IgD-negative memory B cell (primary cell): ENCODE measurements at regions not wholly inside any gene's neighbourhood (a gene's known extent, or its start where the extent isn't known, plus 50 kb on each side); places are given as distances from the start of the nearest gene placed in this dataset.
"Not testable (repeated sequence)": the region's sequence is repeated elsewhere in the genome, so short reads cannot be mapped to it uniquely, and the experiment has no call there.

Experiments used
- H3K27ac Mint-ChIP-seq, 3 donors: one replicate each; pipeline ENCODE4 v1.8.0; 2020 to 2022; ENCODE audit warnings: mild to moderate bottlenecking in 3 of 3, mixed read lengths in 3 of 3, moderate library complexity in 1 of 3
- H3K27me3 Mint-ChIP-seq: one replicate; pipeline ENCODE4 v1.8.0; 2021; ENCODE audit warnings: mixed read lengths
- H3K36me3 Mint-ChIP-seq: one replicate; pipeline ENCODE4 v1.8.0; 2020; ENCODE audit warnings: mild to moderate bottlenecking, mixed read lengths
- H3K4me1 Mint-ChIP-seq, 3 donors: one replicate each; pipeline ENCODE4 v1.8.0; 2020 to 2022; ENCODE audit warnings: mixed read lengths in 3 of 3, mild to moderate bottlenecking in 1 of 3
- H3K4me3 Mint-ChIP-seq, 4 donors: one replicate each; pipeline ENCODE4 v1.8.0; 2020 to 2022; ENCODE audit warnings: mild to moderate bottlenecking in 4 of 4, mixed read lengths in 4 of 4, moderate library complexity in 3 of 4
- H3K9me3 Mint-ChIP-seq, 3 donors: one replicate each; pipeline ENCODE4 v1.8.0; 2020 to 2021; ENCODE audit warnings: mixed read lengths in 3 of 3, mild to moderate bottlenecking in 1 of 3

DNA sequence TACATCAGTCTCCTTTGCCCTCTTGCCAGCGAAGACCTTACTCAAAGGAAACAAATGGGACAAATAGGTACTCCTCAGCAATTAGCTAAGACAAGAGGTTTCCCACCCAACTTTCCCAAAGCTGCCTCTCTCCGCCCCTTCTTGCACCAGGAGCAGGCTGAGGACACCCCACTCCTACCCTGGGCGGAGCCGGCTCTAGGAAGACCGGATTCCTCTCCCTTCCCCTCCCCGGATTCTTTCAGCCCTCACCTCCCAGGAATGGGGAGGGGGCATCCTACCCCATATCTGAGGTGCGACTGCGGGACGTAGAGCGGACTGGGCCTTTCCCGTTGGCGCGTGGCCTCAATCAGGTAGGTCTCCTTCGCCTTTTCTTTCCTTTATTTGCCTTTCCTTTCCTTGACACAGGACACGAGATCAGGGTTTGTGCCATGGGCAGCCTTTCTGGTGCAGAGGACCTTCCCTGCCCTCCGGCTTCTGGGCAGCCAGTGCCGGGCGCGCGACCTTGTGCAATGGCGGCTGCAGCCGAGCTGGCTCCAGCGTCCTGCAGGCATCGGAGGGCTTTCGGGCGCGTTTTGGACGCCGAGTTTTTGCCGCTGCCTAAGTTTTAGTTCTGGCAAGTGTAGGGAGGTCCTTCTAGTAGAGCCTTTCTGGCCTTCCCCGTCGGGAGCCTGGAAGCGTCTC is 279.9 kb downstream of the PLS3 start:
- not testable (repeated sequence) for H3K36me3 Mint-ChIP-seq, H3K4me3 Mint-ChIP-seq, H3K27me3 Mint-ChIP-seq, H3K9me3 Mint-ChIP-seq, H3K4me1 Mint-ChIP-seq, H3K27ac Mint-ChIP-seq

GRCh38 chrX:115850986-115851385 is 290.0 kb downstream of the PLS3 start:
- H3K9me3 Mint-ChIP-seq, H3K4me3 Mint-ChIP-seq, H3K27ac Mint-ChIP-seq, H3K4me1 Mint-ChIP-seq, H3K27me3 Mint-ChIP-seq, H3K36me3 Mint-ChIP-seq: not testable (repeated sequence)

GRCh38 chrX:115853260-115853659 is 292.3 kb downstream of the PLS3 start:
- not testable (repeated sequence) for H3K36me3 Mint-ChIP-seq, H3K4me1 Mint-ChIP-seq

GRCh38 chrX:115881170-115881569 is 289.4 kb upstream of the AGTR2 start:
- not testable (repeated sequence) for H3K9me3 Mint-ChIP-seq, H3K36me3 Mint-ChIP-seq, H3K4me3 Mint-ChIP-seq, H3K27ac Mint-ChIP-seq, H3K4me1 Mint-ChIP-seq, H3K27me3 Mint-ChIP-seq

More at GRCh38 chrX:115853260-115853659, 292.3 kb downstream of the PLS3 start:
- H3K4me3 Mint-ChIP-seq, H3K27ac Mint-ChIP-seq, H3K27me3 Mint-ChIP-seq, H3K9me3 Mint-ChIP-seq: not testable (repeated sequence)

GRCh38 chrX:115884121-115884520 is 286.4 kb upstream of the AGTR2 start:
- H3K27ac Mint-ChIP-seq, H3K4me1 Mint-ChIP-seq, H3K27me3 Mint-ChIP-seq, H3K9me3 Mint-ChIP-seq, H3K4me3 Mint-ChIP-seq, H3K36me3 Mint-ChIP-seq: not testable (repeated sequence)

DNA sequence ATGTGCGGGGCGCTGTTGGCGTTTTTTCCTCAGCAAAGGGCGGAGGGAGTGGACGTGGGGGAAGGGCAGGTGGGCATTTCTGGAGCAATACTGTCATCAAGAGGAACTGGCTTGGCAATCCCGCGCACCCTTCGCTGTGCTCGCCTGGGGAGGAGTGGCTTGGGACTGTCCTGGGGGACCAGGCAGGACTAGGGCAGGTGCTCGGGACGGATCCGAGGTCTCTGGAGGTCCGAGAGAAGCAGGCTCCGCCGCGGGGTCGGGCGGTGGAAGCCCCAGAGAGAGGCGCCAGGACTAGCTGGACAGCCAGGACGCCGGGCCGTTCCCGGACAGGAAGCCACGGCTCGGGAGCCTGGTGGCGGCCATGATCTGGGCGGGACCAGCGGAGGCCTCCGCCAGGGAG is 282.5 kb upstream of the AGTR2 start:
- Mint-ChIP-seq H3K27ac (peak overlapping the region in 2 of 3 donors; percentile 89 to 94), H3K4me3 (peak overlapping the region; percentile 63 to 98 (median 94))
- not testable (repeated sequence) for H3K36me3 Mint-ChIP-seq, H3K27me3 Mint-ChIP-seq, H3K9me3 Mint-ChIP-seq, H3K4me1 Mint-ChIP-seq

- H3K36me3 Mint-ChIP-seq, H3K27ac Mint-ChIP-seq, H3K4me3 Mint-ChIP-seq, H3K9me3 Mint-ChIP-seq, H3K27me3 Mint-ChIP-seq: not testable (repeated sequence)
- peaks cover 2 to 11% (median 6%) of the 10 kb centered on the region in 3 donors for H3K4me1 Mint-ChIP-seq
Observed at GRCh38 chrX:115888519-115888918, 282.0 kb upstream of the AGTR2 start.

DNA sequence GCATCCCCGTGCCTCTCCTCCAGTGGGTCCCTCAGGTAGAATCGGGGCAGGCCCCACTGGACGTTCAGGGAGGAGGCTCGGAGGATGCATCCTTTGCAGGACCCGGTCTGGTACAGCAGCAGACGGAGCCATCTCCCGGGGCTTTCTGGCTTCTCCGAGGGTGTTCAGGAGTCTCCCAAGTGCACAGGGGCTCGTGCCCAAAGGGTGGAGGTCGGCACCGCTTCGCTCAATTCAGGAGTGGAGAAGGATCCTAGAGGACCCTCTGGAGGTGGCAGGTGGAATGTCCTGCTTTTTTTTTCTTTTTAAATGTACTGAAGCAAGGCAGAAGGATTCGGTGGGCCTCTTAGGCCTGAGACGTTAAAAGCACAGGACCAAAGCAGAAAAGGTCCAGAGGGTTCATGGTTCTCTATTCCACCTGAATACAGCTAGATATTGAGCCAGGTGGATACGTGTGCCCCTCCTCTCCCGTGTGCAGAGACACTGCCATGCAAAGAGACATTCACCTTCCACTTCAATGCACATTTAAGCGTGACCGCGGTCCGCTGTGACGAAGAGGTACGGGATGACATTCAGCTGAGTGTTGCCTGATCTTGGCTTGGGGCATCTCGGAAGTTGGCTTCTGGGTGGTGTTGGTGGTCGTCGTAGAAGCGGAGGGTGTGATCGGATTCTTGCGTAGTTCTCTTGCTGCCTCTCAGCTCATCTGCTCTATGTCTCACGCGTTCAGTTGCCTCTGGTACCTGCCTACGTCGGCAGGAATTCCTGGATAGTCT is 281.2 kb upstream of the AGTR2 start:
- peaks cover 0 to 6% (median 0%) of the 10 kb centered on the region in 3 donors for H3K9me3 Mint-ChIP-seq
- peak overlapping the region in 3 of 4 donors; percentile 10 to 77 (median 61) for H3K4me3 Mint-ChIP-seq
- H3K36me3 Mint-ChIP-seq: no peaks in the 10 kb centered on the region
- peak overlapping the region in 2 of 3 donors; percentile 47 to 50 for H3K27ac Mint-ChIP-seq
- H3K4me1 Mint-ChIP-seq: peaks cover 5 to 16% (median 12%) of the 10 kb centered on the region in 3 donors
- H3K27me3 Mint-ChIP-seq: no peaks in the 10 kb centered on the region

- Mint-ChIP-seq H3K9me3 (peaks cover 0 to 6% (median 0%) of the 10 kb centered on the region in 3 donors), H3K27ac (peak overlapping the region in 1 of 3 donors; percentile 76), H3K36me3 (no peaks in the 10 kb centered on the region), H3K4me1 (peaks cover 5 to 16% (median 12%) of the 10 kb centered on the region in 3 donors), H3K27me3 (no peaks in the 10 kb centered on the region), H3K4me3 (peak overlapping the region in 3 of 4 donors; percentile 6 to 22 (median 17))
Observed at GRCh38 chrX:115892056-115892708, 278.4 kb upstream of the AGTR2 start.

DNA sequence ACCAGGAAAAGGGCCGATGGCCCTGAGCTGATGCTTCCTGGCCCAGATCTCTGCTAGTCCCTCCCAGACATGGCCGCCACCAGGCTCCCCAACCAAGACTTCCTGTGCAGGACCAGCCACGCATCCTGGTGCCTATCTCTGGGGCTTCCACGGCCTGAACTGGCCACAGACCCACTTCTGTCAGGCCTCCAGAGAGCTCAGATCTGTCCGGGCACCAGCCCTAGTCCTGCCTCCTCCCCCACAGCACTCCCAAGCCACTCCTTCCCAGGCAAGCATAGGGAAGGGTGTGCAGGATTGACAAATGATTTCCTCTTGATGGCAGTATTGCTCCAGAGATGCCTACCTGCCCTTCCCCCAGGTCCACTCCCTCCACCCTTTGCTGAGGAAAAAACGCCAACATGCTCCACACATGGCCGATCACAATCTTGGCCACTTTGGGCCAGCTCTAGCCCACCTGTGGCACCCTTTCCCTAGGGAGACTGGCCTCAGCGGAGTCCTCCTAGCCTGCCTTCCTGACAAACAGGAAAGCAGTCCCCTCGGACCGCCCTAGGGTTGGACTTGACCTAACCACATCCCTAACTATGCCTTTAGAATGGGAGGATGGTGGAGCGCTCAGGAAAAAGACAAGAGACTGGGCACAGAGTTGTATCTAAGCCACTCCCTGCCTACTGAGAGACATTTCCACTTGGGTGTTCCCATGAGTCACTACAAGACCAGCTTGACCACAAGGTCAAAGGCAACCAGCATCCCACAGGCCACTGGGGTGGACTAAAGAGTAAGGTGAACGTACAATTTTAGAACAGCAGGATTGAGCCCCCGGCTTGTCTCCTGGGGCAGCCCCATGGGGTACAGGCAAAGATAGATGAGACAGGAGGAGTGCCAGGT is 277.5 kb upstream of the AGTR2 start:
- H3K4me1 Mint-ChIP-seq: peaks cover 4 to 17% (median 12%) of the 10 kb centered on the region in 3 donors
- no peaks in the 10 kb centered on the region for H3K27me3 Mint-ChIP-seq
- peak overlapping the region; percentile 76 to 98 (median 80) for H3K27ac Mint-ChIP-seq
- H3K4me3 Mint-ChIP-seq: peak overlapping the region; percentile 69 to 88 (median 78)
- H3K9me3 Mint-ChIP-seq: peaks cover 0 to 5% (median 0%) of the 10 kb centered on the region in 3 donors
- no peaks in the 10 kb centered on the region for H3K36me3 Mint-ChIP-seq

DNA sequence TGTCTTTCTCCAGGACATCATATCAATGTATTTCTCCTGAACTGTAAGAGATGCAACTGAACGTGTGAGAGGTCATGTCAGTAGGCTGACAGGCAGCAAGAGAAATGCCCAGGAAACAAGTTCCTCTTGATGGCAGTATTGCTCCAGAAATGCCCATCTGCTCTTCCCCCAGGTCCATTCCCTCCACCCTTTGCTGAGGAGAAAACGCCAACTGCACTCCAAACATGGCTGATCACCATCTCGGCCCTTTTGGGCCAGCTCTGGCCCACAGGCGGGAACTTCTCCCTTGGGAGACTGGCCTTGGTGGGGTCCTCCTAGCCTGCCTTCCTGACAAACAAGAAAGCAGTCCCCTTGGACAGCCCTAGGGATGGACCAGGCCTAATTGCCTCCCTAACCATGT is 276.5 kb upstream of the AGTR2 start:
- peak overlapping the region in 2 of 3 donors; percentile 13 to 76 for H3K27ac Mint-ChIP-seq
- peaks cover 0 to 6% (median 0%) of the 10 kb centered on the region in 3 donors for H3K9me3 Mint-ChIP-seq
- H3K4me3 Mint-ChIP-seq: peak overlapping the region; percentile 4 to 84 (median 56)
- H3K4me1 Mint-ChIP-seq: peaks cover 6 to 24% (median 12%) of the 10 kb centered on the region in 3 donors
- no peaks in the 10 kb centered on the region for H3K27me3 Mint-ChIP-seq
- no peaks in the 10 kb centered on the region for H3K36me3 Mint-ChIP-seq

DNA sequence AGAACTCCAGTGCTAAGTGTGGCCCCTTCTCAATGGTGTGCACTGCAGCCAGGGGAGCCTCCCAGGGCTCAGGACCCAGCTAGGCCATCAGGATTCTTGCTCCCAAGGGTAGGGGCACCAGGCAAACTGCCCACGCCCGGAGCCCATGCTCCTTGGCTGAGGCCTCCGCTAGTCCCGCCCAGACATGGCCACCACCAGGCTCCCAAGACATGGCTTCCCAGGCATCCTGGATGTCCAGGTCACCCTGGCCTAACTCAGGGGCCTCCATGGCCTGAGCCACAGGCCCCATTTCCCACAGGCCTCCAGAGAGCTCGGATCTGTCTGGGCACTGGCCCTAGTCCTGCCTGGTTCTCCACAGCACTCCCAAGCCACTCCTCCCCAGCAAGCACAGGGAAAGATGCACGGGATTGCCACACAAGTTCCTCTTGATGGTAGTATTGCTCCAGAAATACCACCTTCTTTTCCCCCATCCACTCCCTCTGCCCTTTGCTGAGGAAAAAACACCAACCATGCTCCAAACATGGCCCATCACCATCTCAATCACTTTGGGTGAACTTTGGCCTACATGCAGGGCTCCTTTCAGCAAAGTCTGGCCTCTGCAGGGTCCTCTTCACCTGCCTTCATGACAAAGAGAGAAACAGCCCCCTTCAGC is 274.7 kb upstream of the AGTR2 start:
- Mint-ChIP-seq H3K4me3 (no peak overlapping the region), H3K27ac (no peak overlapping the region), H3K9me3 (peaks cover 0 to 5% (median 0%) of the 10 kb centered on the region in 3 donors), H3K4me1 (peaks cover 9 to 31% (median 18%) of the 10 kb centered on the region in 3 donors), H3K27me3 (no peaks in the 10 kb centered on the region), H3K36me3 (no peaks in the 10 kb centered on the region)

- no peak overlapping the region for H3K4me3 Mint-ChIP-seq
- H3K36me3 Mint-ChIP-seq: no peaks in the 10 kb centered on the region
- no peak overlapping the region for H3K27ac Mint-ChIP-seq
- peaks cover 9 to 31% (median 18%) of the 10 kb centered on the region in 3 donors for H3K4me1 Mint-ChIP-seq
- no peaks in the 10 kb centered on the region for H3K27me3 Mint-ChIP-seq
- peaks cover 0 to 5% (median 0%) of the 10 kb centered on the region in 3 donors for H3K9me3 Mint-ChIP-seq
Observed at GRCh38 chrX:115896362-115896761, 274.2 kb upstream of the AGTR2 start.

GRCh38 chrX:115897956-115898355 is 272.6 kb upstream of the AGTR2 start:
- H3K9me3 Mint-ChIP-seq: peaks cover 0 to 3% (median 0%) of the 10 kb centered on the region in 3 donors
- H3K27ac Mint-ChIP-seq: peak overlapping the region in 1 of 3 donors; percentile 6
- peaks cover 9 to 25% (median 18%) of the 10 kb centered on the region in 3 donors for H3K4me1 Mint-ChIP-seq
- H3K4me3 Mint-ChIP-seq: no peak overlapping the region
- no peaks in the 10 kb centered on the region for H3K27me3 Mint-ChIP-seq
- no peaks in the 10 kb centered on the region for H3K36me3 Mint-ChIP-seq
